Non-pigmented ciliary epithelial cell (primary cell): ENCODE measurements at regions not wholly inside any gene's neighbourhood (a gene's known extent, or its start where the extent isn't known, plus 50 kb on each side); places are given as distances from the start of the nearest gene placed in this dataset.
A peak's percentile ranks its signal among the peaks of the same experiment; 100 is the strongest.

Experiments used
- DNase-seq: peaks from one replicate; pipeline ENCODE4 v3.0.0-alpha.2; 2010; ENCODE audit warnings: low read depth

- DNase-seq = no peak
Measured at GRCh38 chr9:18233776-18234445, 240.0 kb upstream of the ADAMTSL1 start.

- DNase-seq = no peak
Measured at GRCh38 chr9:18235181-18235908, 238.6 kb upstream of the ADAMTSL1 start.

- no peak for DNase-seq
Measured at GRCh38 chr9:18236336-18236735, 237.6 kb upstream of the ADAMTSL1 start.

GRCh38 chr9:18237776-18238175 is 236.2 kb upstream of the ADAMTSL1 start:
- DNase-seq = no peak

GRCh38 chr9:18238254-18238653 is 235.7 kb upstream of the ADAMTSL1 start:
- DNase-seq = peak; percentile 20

GRCh38 chr9:18238752-18239447 is 235.1 kb upstream of the ADAMTSL1 start:
- DNase-seq = no peak

GRCh38 chr9:18240213-18240612 is 233.7 kb upstream of the ADAMTSL1 start:
- DNase-seq = no peak

- no peak for DNase-seq
Measured at GRCh38 chr9:18245911-18246310, 228.0 kb upstream of the ADAMTSL1 start.

GRCh38 chr9:18250053-18250452 is 223.9 kb upstream of the ADAMTSL1 start:
- no peak for DNase-seq

GRCh38 chr9:18253950-18254349 is 220.0 kb upstream of the ADAMTSL1 start:
- no peak for DNase-seq

GRCh38 chr9:18255158-18255629 is 218.8 kb upstream of the ADAMTSL1 start:
- DNase-seq = peak; percentile 60

- DNase-seq = no peak
Measured at GRCh38 chr9:18255747-18256146, 218.2 kb upstream of the ADAMTSL1 start.

GRCh38 chr9:18256568-18256967 is 217.4 kb upstream of the ADAMTSL1 start:
- DNase-seq = no peak

GRCh38 chr9:18260521-18260920 is 213.4 kb upstream of the ADAMTSL1 start:
- no peak for DNase-seq

GRCh38 chr9:18261181-18261580 is 212.8 kb upstream of the ADAMTSL1 start:
- no peak for DNase-seq

GRCh38 chr9:18263377-18263776 is 210.6 kb upstream of the ADAMTSL1 start:
- no peak for DNase-seq

- peak; percentile 40 for DNase-seq
Measured at GRCh38 chr9:18268381-18268780, 205.6 kb upstream of the ADAMTSL1 start.

GRCh38 chr9:18269561-18269960 is 204.4 kb upstream of the ADAMTSL1 start:
- no peak for DNase-seq

GRCh38 chr9:18274693-18275092 is 199.3 kb upstream of the ADAMTSL1 start:
- no peak for DNase-seq

GRCh38 chr9:18275313-18275990 is 198.5 kb upstream of the ADAMTSL1 start:
- no peak for DNase-seq

- no peak for DNase-seq
Measured at GRCh38 chr9:18281291-18281690, 192.7 kb upstream of the ADAMTSL1 start.

- DNase-seq = no peak
Measured at GRCh38 chr9:18294229-18294628, 179.7 kb upstream of the ADAMTSL1 start.

- DNase-seq = no peak
Measured at GRCh38 chr9:18296702-18297055, 177.3 kb upstream of the ADAMTSL1 start.
